Testis (tissue), 2 donors: ENCODE measurements at regions not wholly inside any gene's neighbourhood (a gene's known extent, or its start where the extent isn't known, plus 50 kb on each side); places are given as distances from the start of the nearest gene placed in this dataset.

Experiments used
- DNase-seq: peaks from one replicate; pipeline ENCODE4 v3.0.0-alpha.2; 2019
- H3K27ac ChIP-seq, 2 donors: fragments of 200-600 bp; sonication (generic); one replicate each; pipeline ENCODE4 v1.5.1; 2019
- H3K27me3 ChIP-seq: fragments of 200-600 bp; sonication (generic); one replicate; pipeline ENCODE4 v1.5.1; 2019
- H3K36me3 ChIP-seq: fragments of 200-600 bp; sonication (generic); one replicate; pipeline ENCODE4 v1.5.1; 2017; ENCODE audit warnings: low read depth; ENCODE audit errors: missing control alignments
- H3K4me1 ChIP-seq: fragments of 200-600 bp; sonication (generic); one replicate; pipeline ENCODE4 v1.5.1; 2019
- H3K4me3 ChIP-seq, 2 donors: fragments of 200-600 bp; sonication (generic); one replicate each; pipeline ENCODE4 v1.5.1; 2017 to 2019
- H3K9me3 ChIP-seq: fragments of 200-600 bp; sonication (generic); one replicate; pipeline ENCODE4 v1.5.1; 2017
- POLR2A ChIP-seq: fragments of 450-650 bp; IDR thresholded peaks from one replicate; pipeline ENCODE4 v1.6.1; 2017; ENCODE audit warnings: antibody characterized with exemption, mild to moderate bottlenecking, moderate library complexity
- WGBS, 2 donors: methylation state at CpG; one replicate each; pipeline ENCODE4 v1.1.5; 2018; 5-methylcytosine and 5-hydroxymethylcytosine counted together
- intact Hi-C: fragments of 100-400 bp; cut with DNase I; formaldehyde crosslinking; loops from one replicate; pipeline ENCODE4 v1.15.1; 2023; ENCODE audit warnings: low total_unique reads
- TF ChIP-seq, protein P1 (sequence below), 3 experiments: fragments of 450-650 bp in 2 of 3; fragments of 200-600 bp in 1 of 3; sonication (generic) in 1 of 3; IDR thresholded peaks; one replicate each; pipeline ENCODE4 v1.5.1; 2016 to 2019; ENCODE audit warnings: antibody characterized with exemption in 3 of 3, mild to moderate bottlenecking in 2 of 3, moderate library complexity in 1 of 3

DNA sequence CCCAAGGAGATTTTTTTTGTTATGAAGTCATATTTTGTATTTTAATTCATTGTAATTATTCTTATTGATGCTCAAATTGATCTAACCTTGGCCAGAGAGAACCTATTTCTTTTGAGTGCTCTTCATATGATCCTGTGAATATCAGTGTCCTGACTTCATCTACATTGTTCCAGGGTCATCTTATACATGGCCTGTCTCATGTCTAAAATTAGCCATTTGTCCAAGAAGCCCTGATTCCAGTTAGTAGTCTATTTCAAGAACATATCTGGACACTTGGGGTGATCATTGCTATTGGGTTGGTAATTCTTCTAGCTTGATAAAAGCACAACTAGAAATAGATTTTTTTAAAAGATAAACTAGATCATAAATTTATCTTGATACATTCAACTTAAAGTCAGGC lies 266.2 kb downstream of the SPRY1 start:
- no peak overlapping the region for H3K27ac ChIP-seq
- intact Hi-C loops, result no loop called here
- H3K36me3 ChIP-seq, result no peaks in the 10 kb centered on the region
- H3K9me3 ChIP-seq, result no peaks in the 10 kb centered on the region
- no peak overlapping the region for H3K4me3 ChIP-seq
- H3K4me1 ChIP-seq, result no peaks in the 10 kb centered on the region
- TF ChIP-seq POLR2A, result no peak
- TF ChIP-seq, protein P1, sequence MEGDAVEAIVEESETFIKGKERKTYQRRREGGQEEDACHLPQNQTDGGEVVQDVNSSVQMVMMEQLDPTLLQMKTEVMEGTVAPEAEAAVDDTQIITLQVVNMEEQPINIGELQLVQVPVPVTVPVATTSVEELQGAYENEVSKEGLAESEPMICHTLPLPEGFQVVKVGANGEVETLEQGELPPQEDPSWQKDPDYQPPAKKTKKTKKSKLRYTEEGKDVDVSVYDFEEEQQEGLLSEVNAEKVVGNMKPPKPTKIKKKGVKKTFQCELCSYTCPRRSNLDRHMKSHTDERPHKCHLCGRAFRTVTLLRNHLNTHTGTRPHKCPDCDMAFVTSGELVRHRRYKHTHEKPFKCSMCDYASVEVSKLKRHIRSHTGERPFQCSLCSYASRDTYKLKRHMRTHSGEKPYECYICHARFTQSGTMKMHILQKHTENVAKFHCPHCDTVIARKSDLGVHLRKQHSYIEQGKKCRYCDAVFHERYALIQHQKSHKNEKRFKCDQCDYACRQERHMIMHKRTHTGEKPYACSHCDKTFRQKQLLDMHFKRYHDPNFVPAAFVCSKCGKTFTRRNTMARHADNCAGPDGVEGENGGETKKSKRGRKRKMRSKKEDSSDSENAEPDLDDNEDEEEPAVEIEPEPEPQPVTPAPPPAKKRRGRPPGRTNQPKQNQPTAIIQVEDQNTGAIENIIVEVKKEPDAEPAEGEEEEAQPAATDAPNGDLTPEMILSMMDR (IDR thresholded peaks at IDR 0.05), result no peak
- no peak for DNase-seq
- H3K27me3 ChIP-seq, result no peaks in the 10 kb centered on the region

DNA sequence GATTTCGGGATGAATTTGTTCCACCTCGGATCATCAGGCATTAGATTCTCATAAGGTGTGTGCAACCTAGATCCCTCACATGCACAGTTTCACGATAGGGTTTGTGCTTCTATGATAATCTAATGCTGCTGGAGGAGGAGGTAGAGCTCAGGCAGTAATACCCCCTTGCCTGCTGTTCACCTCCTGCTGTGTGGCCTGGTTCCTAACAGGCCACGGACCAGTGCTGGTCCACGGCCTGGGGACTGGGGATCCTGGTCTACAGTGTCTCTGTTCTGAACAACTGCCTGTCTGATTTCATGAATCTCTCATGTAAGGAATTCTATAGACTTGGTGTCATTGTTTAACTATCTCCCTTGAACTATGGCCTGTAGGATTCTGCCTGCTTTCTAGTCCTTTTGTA lies 269.9 kb downstream of the SPRY1 start:
- Histone ChIP-seq H3K4me1 (no peaks in the 10 kb centered on the region), H3K27me3 (no peaks in the 10 kb centered on the region), H3K27ac (no peak overlapping the region), H3K36me3 (no peaks in the 10 kb centered on the region), H3K4me3 (no peak overlapping the region), H3K9me3 (no peaks in the 10 kb centered on the region)
- intact Hi-C loops, result no loop called here
- TF ChIP-seq POLR2A, result no peak
- TF ChIP-seq, protein P1 (IDR thresholded peaks at IDR 0.05), result no peak
- WGBS, 2 donors, result 93 to 97% methylated on average over 5 of the region's 5 CpGs
- no peak for DNase-seq

DNA sequence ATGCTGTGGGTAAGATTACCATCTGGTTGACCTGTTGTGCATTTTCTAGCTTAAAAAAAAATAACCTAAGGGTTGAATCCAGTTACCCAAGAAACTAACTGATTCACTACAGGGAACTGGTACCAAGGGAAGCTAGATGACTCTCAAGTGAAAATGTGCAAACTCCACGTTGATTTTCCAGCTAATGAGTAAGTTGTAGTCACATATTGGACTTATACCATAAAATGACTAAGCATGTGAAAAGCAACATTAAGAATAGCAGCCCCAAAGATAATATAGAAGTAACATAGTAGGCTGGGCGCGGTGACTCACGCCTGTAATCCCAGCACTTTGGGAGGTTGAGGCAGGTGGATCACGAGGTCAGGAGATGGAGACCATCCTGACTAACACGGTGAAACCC lies 270.9 kb downstream of the SPRY1 start:
- H3K27ac ChIP-seq, result no peak overlapping the region
- intact Hi-C loops, result no loop called here
- H3K4me1 ChIP-seq, result no peaks in the 10 kb centered on the region
- no peak for DNase-seq
- no peak overlapping the region for H3K4me3 ChIP-seq
- WGBS, 2 donors, result 87 to 93% methylated on average over 6 of the region's 6 CpGs
- no peaks in the 10 kb centered on the region for H3K9me3 ChIP-seq
- H3K27me3 ChIP-seq, result no peaks in the 10 kb centered on the region
- H3K36me3 ChIP-seq, result no peaks in the 10 kb centered on the region
- TF ChIP-seq POLR2A, result no peak
- TF ChIP-seq, protein P1 (IDR thresholded peaks at IDR 0.05), result no peak

DNA sequence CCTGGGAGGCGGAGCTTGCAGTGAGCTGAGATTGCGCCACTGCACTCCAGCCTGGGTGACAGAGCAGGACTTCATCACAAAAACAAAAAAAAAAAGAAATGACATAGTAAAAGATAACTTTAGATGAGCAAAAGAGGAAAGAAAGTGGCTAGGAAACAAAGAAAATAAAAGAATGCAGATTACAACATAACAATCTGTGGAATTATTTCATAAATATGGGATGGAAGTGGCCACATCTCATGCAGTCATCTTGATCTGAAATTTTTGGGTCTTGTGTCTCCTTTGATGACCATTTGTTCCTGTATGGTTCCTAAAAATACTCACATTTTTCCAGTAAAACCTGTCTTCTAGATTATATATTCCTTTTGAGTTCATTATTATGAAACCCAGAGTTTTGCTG lies 271.4 kb downstream of the SPRY1 start:
- H3K4me3 ChIP-seq, result no peak overlapping the region

More for the DNA sequence above, 271.4 kb downstream of the SPRY1 start:
- Histone ChIP-seq H3K4me1 (no peaks in the 10 kb centered on the region), H3K27me3 (no peaks in the 10 kb centered on the region), H3K27ac (no peak overlapping the region), H3K9me3 (no peaks in the 10 kb centered on the region), H3K36me3 (no peaks in the 10 kb centered on the region)
- 94 to 97% methylated on average over 2 of the region's 2 CpGs for WGBS, 2 donors
- intact Hi-C loops, result no loop called here
- DNase-seq, result no peak
- no peak for TF ChIP-seq POLR2A
- TF ChIP-seq, protein P1 (IDR thresholded peaks at IDR 0.05), result no peak
